Liver (tissue), 3 donors: ENCODE measurements at regions not wholly inside any gene's neighbourhood (a gene's known extent, or its start where the extent isn't known, plus 50 kb on each side); places are given as distances from the start of the nearest gene placed in this dataset.

Experiments
- GABPA ChIP-seq, 2 donors: IDR thresholded peaks in 1 of 2; conservative IDR thresholded peaks in 1 of 2; 2 replicates each; pipeline ENCODE4 v1.6.1; 2016; ENCODE audit warnings: antibody characterized with exemption in 2 of 2, mild to moderate bottlenecking in 1 of 2, moderate library complexity in 1 of 2
- TAF1 ChIP-seq: conservative IDR thresholded peaks from 2 replicates; pipeline ENCODE4 v1.6.1; 2016; ENCODE audit warnings: antibody characterized with exemption, mild to moderate bottlenecking
- YY1 ChIP-seq: IDR thresholded peaks from 2 replicates; pipeline ENCODE4 v1.6.1; 2016; ENCODE audit warnings: antibody characterized with exemption, mild to moderate bottlenecking
- TF ChIP-seq, protein P1 (sequence below): fragments of 150-350 bp; IDR thresholded peaks from 2 replicates; pipeline ENCODE4 v1.5.1; 2017; ENCODE audit warnings: improper control_type of control experiment, low read depth, low read length; ENCODE audit not compliant: missing input control
- donor health status: healthy.
- donor health status: healthy.

DNA sequence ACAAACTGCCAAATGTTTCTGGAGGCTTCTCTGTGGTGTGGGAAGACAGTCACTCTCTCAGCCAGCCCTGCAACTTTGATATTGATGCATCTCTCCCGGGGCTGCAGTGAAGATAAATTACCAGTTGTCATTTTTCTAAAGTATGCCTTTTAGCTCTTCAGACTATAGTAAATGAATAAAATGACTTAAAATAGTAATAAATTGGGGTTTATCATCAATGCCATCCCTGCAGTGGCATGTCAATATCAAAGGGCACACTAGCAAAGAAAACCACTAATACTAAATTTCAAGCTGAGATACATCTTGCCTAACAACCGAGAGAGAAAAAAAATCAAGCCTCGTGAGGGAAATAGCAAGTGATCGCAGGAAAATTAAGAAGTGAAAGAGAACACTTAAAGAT, 749.5 kb upstream of the SLC39A10 start:
- TF ChIP-seq YY1 (no peak), GABPA (IDR thresholded peaks at IDR 0.05 in 1 of 2, conservative IDR thresholded peaks at IDR 0.05 in 1 of 2) (no peak), TAF1 (no peak)
- TF ChIP-seq, protein P1, sequence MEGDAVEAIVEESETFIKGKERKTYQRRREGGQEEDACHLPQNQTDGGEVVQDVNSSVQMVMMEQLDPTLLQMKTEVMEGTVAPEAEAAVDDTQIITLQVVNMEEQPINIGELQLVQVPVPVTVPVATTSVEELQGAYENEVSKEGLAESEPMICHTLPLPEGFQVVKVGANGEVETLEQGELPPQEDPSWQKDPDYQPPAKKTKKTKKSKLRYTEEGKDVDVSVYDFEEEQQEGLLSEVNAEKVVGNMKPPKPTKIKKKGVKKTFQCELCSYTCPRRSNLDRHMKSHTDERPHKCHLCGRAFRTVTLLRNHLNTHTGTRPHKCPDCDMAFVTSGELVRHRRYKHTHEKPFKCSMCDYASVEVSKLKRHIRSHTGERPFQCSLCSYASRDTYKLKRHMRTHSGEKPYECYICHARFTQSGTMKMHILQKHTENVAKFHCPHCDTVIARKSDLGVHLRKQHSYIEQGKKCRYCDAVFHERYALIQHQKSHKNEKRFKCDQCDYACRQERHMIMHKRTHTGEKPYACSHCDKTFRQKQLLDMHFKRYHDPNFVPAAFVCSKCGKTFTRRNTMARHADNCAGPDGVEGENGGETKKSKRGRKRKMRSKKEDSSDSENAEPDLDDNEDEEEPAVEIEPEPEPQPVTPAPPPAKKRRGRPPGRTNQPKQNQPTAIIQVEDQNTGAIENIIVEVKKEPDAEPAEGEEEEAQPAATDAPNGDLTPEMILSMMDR = no peak
